Endothelial cell of umbilical vein (primary cell): ENCODE measurements at regions not wholly inside any gene's neighbourhood (a gene's known extent, or its start where the extent isn't known, plus 50 kb on each side); places are given as distances from the start of the nearest gene placed in this dataset.

ENCODE experiments used
- EZH2 ChIP-seq: IDR thresholded peaks from 2 replicates; pipeline ENCODE4 v1.6.1; 2012; ENCODE audit warnings: borderline replicate concordance, low read depth, mild to moderate bottlenecking, moderate library complexity, low read length, inconsistent platforms; ENCODE audit not compliant: severe bottlenecking
- POLR2A ChIP-seq: IDR thresholded peaks from 2 replicates; pipeline ENCODE4 v1.6.1; 2012; ENCODE audit warnings: low read depth, mild to moderate bottlenecking, control low read depth, low read length
- POLR2AphosphoS5 ChIP-seq: IDR thresholded peaks from 2 replicates; pipeline ENCODE4 v1.6.1; 2012; ENCODE audit warnings: low read depth, mild to moderate bottlenecking, control low read depth, low read length, moderate library complexity; ENCODE audit not compliant: insufficient read depth
- TF ChIP-seq, protein P1 (sequence below), 2 donors: IDR thresholded peaks; 1 replicate in 1 of 2; 2 replicates in 1 of 2; pipeline ENCODE4 v1.5.1; 2011; ENCODE audit warnings: low read length in 2 of 2, mild to moderate bottlenecking in 2 of 2, moderate library complexity in 2 of 2, control low read depth in 1 of 2, inconsistent platforms in 1 of 2, low read depth in 1 of 2; ENCODE audit not compliant: insufficient read depth in 1 of 2; ENCODE audit errors: extremely low read depth in 1 of 2
- TF ChIP-seq, protein P2 (sequence below): IDR thresholded peaks from 2 replicates; pipeline ENCODE4 v1.6.1; 2011; ENCODE audit not compliant: insufficient read depth, insufficient read length

DNA sequence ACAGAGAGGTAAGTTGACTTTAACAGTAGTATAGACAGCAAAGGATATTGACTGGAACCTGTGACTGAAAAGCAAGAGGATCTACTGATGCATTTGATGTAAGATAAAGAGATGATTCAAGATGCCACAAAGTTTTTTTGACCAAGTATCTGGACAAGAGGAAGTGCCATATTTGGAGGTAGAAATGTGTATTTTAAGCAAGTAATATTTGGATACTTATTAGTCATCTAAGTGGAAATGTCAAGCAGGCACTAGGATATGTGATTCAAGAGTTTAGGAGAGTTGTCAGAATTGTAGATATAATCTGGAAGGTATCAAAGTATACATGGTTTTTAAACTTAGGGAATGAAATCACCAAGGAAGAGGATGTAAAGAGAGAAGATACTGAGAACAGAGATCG is 686.1 kb upstream of the CHD1 start:
- TF ChIP-seq, protein P1, sequence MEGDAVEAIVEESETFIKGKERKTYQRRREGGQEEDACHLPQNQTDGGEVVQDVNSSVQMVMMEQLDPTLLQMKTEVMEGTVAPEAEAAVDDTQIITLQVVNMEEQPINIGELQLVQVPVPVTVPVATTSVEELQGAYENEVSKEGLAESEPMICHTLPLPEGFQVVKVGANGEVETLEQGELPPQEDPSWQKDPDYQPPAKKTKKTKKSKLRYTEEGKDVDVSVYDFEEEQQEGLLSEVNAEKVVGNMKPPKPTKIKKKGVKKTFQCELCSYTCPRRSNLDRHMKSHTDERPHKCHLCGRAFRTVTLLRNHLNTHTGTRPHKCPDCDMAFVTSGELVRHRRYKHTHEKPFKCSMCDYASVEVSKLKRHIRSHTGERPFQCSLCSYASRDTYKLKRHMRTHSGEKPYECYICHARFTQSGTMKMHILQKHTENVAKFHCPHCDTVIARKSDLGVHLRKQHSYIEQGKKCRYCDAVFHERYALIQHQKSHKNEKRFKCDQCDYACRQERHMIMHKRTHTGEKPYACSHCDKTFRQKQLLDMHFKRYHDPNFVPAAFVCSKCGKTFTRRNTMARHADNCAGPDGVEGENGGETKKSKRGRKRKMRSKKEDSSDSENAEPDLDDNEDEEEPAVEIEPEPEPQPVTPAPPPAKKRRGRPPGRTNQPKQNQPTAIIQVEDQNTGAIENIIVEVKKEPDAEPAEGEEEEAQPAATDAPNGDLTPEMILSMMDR (IDR thresholded peaks at IDR 0.05; ENCODE audit: extremely low read depth in 1 of 2, insufficient read depth in 1 of 2, low read depth in 1 of 2, low read length in 2 of 2) = no peak
- no peak for TF ChIP-seq EZH2
- TF ChIP-seq, protein P2, sequence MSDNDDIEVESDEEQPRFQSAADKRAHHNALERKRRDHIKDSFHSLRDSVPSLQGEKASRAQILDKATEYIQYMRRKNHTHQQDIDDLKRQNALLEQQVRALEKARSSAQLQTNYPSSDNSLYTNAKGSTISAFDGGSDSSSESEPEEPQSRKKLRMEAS = no peak
- TF ChIP-seq POLR2AphosphoS5 = no peak
- TF ChIP-seq POLR2A = no peak
